NCI-H446 (cell line): ENCODE measurements at regions not wholly inside any gene's neighbourhood (a gene's known extent, or its start where the extent isn't known, plus 50 kb on each side); places are given as distances from the start of the nearest gene placed in this dataset.

Experiments used
- DNase-seq, 2 experiments: peaks; one replicate each; lab custom pipeline; 2025; lab: John Stamatoyannopoulos, UW

DNA sequence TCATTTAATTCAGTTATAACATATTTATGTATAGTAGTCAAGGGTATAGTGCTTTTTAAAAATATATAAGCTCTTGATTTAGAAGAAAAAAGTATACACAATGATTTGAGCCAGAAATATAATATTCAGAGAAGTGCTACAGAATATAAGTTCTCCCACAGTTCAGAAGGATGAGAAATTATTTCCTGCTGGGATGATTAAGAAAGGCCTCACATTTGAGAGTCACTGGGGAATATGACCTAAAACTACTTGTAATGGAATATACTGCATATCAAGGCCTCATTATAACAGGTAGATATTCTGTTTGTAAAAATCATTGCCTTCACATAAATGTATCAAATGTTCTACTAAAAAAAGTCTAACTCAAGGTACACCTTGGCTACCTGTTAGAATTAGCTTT, 203.5 kb downstream of the MBD2 start:
- no peak for DNase-seq

DNA sequence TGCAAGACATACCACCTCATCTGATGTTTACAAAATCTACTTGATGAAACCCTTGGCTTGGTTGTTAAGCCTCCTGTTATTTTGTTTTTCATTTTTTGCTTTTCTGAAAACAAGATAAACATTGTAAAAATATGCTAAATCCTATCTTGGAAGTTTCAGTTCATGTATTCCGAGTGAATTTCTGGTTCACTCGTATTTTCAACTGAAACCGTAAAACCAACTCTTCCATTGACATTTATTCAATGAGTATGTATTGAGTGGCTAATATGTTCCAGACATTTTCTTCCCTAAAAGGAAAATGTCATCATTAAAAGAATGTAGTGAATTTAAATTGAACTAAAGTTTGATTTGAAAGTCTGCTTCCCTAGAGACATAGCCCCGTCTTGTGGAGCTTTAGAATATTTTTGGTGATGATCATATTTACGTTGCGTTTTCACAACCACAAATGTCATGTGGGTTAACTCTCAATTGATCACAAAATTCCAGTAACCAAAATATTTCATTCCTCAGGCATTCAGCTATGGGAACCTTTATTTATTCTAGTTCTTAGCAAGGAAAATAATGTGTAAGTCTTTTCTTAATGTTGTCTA, 204.2 kb downstream of the MBD2 start:
- no peak for DNase-seq

DNA sequence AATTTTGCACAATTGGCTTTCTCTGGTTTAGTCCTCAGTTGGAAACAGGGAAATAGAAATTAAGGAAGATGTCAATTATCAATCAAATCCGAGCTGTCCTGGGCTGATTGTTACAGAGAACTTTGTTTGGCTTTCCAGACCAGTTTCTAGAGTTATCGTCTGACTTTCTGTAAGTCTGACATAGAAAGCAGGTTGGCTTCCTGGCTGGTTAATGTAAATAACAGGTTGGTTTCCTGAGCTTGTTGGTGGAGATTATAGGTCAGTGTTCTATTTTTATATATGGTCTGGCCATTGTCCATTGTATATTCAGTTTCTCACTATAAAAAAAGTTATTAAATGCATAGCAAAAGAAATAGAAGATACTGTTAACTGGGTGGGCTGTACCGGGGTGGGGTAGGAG, 204.8 kb downstream of the MBD2 start:
- no peak for DNase-seq

DNA sequence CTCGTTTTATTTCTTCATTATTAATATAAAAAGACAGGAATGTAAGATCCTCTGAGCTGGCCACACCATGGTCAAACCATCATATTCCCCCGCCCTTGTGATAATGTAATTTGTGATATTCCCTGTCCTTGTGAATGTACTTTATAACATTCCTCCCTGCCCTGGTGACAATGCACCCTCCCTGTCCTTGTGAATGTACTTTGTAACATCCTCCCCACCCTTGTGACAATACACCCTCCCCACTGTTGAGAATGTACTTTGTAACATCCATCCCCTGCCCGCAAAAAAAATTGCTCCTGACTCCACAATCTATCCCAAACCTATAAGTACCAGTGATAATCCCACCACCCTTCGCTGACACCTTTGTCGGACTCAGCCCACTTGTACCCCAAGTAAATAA, 211.0 kb downstream of the MBD2 start:
- no peak for DNase-seq

DNA sequence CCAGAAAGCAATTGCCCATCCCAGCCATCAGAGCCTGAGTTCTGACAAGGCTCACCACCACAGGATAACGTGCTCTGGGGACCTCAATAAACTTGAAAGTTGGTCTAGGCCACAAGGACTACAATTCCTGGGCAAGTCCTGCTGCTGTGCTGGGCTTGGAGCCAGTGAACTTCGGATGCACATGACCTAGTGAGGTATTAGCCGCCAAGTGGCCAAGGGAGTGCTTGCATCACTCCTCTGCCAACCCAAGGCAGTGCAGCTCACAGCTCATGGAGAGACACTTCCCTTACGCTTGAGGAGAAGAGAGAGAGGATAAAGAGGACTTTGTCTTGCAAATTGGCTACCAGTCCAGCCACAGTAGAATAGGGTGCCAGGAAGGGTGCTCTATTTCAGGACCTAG, 219.6 kb downstream of the MBD2 start:
- peak; percentile 17 to 65 for DNase-seq

DNA sequence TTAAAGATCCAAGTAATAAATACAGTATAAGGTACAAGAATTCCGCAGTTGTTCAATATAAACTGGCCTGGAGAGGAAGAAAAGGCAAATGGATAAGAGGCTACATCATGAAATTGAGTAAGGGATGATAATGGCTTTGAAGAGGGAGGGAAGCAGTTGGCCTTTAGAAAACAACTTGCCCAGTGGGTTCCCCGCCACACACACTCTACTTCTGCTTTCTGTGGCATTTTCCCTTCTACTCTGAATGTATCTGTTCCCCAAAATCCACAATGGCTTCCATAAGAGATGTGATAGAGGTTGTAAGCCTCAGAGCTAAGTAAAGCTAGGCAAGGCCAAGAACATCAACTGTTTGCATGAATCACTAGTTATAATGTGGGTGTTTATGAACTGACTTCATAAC, 221.3 kb downstream of the MBD2 start:
- no peak for DNase-seq

DNA sequence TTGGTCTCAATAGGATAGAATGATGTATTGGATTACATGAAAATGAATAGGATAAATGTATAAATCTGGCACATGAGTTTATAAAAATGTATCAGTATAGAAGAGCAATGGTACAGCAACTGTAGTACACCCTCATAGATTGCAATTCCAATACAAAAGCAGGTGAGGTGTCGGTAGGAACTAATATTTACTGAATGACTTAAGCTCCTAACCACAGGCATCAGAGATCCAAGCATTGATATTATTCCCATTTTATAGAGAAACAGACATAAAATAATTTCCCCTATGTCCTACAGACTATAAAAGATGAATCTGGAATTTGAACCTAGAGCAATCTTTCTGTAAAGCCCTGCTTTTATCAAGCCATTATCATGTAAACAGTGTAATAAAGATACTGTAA, 227.4 kb downstream of the MBD2 start:
- DNase-seq, result no peak

DNA sequence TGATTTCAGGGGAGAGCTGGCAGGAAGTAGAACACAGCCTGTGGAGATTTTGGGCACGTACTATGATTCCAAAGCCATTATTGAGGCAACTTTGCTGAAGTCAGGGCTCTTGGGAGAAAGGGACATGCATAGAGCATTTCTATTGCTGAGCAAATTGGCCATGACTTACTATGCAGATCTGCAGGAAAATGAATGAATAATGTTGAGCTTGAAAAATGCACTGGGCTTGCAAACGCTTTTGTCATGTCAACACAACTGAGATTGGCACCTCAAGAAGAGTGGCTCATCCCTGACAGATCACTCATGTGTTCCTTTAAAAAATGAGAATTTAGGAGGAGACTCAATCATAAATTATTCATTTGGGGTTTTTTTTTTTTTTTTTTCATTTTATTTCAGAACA, 230.5 kb downstream of the MBD2 start:
- DNase-seq, result no peak

DNA sequence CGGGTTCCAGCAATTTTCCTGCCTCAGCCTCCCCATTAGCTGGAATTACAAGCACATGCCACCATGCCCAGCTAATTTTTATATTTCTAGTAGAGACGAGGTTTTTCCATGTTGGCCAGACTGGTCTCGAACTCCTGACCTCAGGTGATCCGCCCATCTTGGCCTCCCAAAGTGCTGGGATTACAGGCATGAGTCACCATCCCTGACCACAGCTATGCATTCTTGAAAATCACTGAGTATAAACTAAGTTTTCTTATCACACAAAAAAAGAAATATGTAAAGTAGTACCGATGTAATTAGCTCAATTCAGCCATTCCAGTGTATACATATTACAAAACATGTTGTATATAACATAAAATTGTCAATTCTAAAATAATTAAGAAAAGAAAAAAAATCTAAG, 232.7 kb downstream of the MBD2 start:
- DNase-seq, result no peak

DNA sequence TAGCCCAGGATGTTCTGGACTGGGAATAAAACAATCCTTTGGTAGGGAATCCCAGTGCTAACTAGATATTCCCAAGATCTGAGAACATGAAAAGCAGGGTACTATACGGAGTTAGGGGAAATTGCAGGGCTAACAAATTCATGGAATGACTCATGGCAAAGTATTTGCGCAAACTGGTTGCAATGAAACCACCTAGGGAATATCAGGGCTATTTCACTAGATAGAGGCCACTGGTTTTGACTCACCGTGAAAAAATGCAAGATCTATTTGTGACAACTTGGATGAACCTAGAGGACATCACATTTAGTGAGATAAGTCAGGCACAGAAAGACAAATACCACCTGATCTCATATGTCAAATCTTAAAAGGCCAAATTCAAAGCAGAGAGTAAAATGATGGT, 233.3 kb downstream of the MBD2 start:
- DNase-seq, result no peak

DNA sequence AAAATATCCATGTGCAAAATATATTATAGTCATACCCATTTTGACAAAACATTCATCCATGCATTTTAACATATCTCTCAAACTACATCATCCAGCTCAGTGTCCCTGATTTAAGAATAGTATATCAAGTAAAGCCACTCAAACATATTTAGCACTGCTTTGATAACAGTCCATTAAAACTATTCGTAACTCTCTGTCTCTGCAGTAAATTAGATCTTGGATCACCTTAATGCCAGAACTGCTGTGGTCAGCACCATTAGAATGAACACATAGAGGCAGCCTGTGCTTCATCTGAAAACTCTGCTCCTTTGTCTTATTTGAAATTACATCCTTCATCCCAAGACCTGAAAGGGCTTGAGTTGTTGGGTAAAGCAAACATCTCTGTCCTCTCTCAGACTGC, 234.0 kb downstream of the MBD2 start:
- DNase-seq, result no peak

DNA sequence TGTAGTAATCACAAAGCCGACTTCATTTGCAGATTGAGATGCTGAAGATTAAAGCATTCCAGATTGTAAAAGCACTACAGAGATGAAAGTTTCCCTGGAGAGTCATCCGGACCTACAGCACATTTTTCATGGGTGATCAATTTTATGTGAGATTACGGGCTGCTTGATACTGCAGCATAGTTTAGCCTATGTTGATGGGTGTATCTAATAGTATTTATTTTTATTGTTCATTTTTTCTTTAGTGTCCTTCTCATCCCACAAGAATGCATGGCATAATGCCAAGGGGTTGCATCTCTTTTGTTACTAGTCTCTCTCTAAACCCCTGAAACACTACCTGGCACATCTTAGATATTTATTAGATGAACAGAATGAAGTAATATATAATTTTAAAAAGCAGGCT, 240.4 kb downstream of the MBD2 start:
- DNase-seq, result no peak

DNA sequence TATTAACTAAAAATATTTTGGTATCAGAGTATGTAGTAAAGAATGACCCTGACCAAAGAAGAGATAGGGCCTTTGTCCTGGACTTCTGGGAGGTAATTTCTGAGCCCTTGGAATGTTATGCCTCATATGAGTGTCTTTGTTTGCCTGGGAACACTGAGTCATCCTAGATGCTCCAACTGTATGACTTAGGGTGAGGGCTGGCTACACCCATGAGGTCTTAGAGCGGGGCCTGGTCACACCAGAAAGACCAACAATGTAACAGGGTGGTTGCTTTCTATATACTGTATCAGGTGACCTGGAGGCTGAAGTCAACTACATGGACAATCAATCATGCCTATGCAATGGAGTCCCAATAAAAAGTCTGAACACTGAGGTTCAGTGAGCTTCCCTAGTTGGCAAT, 253.1 kb downstream of the MBD2 start:
- no peak for DNase-seq

DNA sequence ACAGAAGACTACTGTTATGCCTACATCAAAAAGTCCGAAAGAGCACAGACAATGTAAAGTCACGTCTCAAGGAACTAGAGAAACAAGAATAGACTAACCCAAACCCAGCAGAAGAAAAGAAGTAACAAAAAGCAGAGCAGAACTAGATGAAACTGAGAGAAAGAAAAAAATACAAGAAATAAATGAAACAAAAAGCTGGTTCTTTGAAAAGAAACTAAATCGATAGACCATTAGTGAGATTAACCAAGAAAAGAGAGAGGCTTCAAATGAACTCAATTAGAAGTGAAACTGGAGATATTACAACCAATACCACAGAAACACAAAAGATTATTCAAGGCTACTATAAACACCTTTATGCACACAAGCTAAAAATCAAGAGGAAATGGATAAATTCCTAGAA, 271.8 kb downstream of the MBD2 start:
- no peak for DNase-seq

DNA sequence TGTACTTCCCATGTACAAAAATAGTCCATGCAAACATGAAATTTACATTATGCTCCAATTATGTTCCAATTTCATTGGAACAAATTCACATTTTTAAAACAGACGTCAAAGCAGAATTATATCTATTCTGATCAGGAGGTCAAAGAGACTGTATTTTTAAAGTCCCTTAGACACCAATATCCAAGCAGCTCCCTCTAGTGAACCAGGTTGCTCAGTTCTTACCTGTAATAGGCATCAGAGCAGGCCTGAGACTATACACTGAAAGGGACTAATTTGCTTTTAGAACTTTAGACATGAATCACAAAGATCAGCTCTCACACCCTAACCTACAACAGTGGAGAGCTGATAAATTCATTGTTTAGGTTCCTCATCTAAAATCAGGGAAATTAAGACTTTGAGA, 273.9 kb downstream of the MBD2 start:
- DNase-seq, result no peak

DNA sequence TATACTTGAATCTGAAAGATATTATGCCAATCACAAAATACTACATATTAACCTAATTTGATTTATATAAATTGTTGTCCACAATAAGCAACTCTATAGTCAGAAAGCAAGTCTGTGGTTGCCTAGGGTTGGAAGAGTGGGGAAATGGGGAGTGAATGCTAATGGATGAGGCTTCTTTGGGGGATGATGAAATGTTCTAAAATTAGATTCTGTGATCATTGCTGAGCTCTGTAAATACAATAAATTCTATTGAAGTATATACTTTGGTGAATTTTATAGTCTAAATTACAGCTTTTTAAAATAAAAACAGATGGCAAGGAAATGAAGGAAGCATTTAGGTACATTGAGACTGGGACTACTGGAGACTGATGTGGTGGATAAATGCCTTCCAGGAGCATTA, 275.5 kb downstream of the MBD2 start:
- DNase-seq, result no peak

DNA sequence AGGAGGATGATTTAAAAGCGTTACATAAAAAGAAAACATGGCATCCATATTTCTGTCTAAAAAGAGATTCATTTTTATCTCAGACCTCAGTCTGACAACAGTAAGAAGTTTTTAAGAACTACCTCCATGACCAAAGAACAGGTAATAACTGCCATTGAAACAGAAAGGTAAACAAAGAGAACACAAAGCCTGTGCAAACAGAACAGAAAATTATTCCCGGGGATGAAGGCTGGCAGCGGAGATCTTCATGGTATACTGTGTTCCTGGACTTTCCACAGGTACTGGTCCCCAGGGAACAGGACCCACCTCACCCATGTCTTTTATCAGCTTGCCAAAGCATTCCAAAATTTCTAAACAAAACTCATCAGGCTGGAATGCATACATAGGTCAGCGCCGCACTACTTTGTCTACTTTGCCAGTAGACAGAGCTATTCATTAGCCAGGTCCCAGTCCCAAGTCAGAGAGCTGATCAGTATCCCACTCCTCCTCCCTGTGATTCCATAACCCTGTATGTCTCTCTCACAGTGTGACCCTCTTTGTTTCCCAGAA, 277.3 kb downstream of the MBD2 start:
- no peak for DNase-seq

DNA sequence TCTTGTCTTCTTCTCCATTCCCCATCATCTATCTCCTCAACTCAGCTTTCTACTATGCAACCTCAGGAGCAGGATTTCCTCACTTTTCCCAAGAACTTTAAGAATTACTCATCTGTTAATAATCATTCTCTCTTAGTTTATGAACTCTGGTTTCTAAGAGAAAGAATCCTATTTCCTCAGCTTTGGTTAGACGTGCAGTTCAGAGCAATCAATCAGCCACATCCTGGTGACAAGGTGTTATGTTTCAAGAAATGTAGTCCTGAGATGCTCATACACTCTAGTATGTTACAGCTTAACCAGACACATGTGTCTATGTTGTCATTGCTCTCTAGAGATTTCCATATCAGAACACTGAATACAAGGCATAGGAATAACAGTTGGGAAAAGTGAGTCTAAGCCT, 277.9 kb downstream of the MBD2 start:
- no peak for DNase-seq

DNA sequence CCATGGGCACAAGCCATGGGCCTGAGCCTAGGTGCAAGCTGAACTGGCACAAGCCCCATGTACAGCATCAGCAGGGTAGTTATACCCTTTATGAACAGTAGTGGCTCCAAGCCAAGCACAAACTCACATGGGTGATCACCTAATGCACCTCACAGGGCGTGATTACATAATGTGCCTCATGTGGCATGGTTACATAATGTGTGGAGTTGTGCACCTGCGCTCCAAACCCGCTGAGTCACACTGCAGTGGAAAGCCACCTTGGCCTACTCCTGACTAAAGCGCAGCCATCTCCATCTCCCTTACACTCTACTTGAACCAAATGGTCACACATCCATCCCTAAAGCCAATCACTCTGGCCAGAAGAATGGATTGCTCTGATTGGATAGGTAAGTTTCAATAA, 279.7 kb downstream of the MBD2 start:
- DNase-seq, result no peak

DNA sequence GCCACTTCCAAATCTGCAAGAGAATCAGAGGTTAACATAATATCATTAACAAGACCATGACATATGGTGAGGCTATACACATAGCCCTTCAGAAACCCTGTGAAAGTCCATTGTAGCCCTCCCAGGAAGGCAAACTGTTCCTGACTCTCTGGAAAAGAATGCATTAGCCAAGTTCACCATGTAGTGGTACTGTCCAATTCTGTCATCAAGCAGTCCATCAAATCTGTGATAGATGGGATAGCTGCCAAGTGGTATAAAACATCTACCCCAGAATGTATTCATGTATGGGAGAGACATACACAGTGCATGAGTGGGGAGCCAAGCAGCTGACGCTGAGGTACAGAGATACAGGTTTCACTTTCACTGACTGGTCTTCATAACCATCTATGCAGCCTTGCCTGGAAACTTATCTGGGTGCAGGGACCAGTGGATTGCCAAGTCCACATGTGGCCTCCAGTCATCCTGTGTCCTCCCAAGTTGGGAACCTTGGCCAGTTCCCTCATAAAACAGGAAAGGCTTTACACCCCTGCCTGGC, 281.1 kb downstream of the MBD2 start:
- DNase-seq, result peak in 1 of 2 experiments; percentile 3

DNA sequence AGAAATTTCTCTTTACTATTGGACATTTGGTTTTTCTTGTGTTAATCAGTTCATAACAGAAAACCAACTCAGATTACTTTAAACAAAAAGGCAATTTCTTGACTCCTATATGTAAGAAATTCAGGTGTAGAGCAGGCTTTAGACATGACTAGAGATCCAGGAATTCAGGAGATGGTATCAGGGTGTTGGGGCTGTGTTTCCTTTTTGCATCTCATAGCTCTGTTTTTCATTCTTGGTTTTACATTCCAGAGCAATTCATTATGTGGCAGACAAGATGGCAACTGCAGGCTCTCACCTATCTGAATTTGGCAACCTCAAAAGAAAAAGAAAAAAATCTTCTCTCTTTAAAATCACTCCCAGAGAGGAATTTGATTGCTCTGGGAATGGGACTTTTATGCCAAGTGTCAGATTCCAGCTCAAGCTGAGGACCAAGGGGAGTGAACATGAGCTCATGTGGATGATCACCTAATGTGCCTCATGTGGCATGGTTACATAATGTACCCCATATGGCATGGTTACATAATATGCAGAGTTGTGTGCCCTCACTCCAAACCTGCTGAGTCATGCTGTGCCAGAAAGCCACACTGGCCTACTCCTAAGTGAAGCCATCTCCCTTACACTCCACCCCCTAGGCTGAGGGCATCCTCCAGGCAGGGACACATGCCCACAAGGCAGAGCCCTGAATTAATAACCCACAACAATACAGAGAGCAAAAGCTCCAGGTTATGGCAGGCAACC, 282.7 kb downstream of the MBD2 start:
- DNase-seq, result peak in 1 of 2 experiments; percentile 20

DNA sequence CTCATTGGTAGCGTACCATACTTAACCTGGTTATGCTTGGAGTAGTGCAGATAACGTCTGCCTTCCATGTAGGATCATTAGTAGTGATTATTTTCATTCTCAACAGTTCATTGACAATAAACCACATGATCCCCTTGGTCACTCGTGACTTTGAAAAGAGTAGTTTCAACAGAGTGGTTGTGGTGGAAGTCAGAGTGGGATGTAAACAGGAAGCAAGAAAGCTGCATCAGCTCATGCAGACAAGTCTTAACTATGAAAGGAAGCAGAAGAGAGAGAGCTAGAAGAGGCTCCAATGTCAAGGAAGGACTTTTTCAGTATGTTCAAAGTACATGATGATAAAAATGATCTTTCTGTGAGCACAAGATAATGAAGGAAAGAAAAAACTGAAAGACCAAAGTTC, 287.4 kb downstream of the MBD2 start:
- DNase-seq, result no peak

DNA sequence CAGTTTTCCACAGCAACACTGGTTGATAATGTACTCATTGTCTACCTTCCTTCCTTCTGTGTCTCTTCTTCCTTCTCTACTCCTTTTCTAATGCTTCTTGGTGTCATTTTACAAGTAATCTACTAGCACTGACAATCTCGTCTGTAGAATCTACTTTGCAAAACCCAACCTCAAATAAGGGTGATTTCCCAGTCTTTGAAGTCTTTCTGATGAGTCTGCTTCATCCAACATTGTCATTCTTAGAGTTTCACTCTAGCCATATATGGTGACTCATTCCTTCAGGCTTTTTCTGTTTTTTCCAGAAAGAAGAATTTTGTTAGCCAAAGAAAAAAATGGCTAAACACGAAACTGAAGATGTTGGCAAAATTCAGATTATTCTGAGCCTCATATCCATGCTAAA, 288.7 kb downstream of the MBD2 start:
- DNase-seq, result no peak

DNA sequence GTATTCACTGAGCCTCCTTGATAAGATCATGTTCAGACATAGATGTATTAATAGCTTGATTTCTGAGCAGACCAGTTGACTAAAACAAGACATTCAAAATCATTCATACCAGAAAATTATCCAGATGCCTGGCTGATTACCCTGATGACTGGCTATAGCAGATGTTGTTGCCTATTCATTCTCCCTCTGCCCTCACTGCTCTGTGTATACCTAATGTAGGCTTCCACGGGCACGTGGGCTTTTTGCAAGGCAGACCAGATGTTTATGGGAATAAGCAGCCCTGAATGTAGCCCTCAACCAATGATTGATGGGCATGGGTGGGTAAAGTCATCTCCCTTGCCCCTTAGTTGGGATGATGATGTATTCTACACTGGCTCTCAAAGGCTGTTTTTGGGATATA, 289.1 kb downstream of the MBD2 start:
- DNase-seq, result peak in 1 of 2 experiments; percentile 2
